GM18505 (cell line): ENCODE measurements at regions not wholly inside any gene's neighbourhood (a gene's known extent, or its start where the extent isn't known, plus 50 kb on each side); places are given as distances from the start of the nearest gene placed in this dataset.

Experiments
- ATAC-seq: cut with Tn5 transposase; IDR thresholded peaks from one replicate; pipeline ENCODE4 v1.9.1; 2021; ENCODE audit not compliant: unreplicated experiment
- POLR2A ChIP-seq: IDR thresholded peaks from 4 replicates; pipeline ENCODE4 v1.6.1; 2011; ENCODE audit warnings: borderline replicate concordance; ENCODE audit not compliant: insufficient read depth, insufficient read length; ENCODE audit errors: extremely low read depth

- ATAC-seq, result no peak
- TF ChIP-seq POLR2A, result no peak
These were observed 115.8 kb upstream of the ITGB1 start for GRCh38 chr10:33073641-33074415.

DNA sequence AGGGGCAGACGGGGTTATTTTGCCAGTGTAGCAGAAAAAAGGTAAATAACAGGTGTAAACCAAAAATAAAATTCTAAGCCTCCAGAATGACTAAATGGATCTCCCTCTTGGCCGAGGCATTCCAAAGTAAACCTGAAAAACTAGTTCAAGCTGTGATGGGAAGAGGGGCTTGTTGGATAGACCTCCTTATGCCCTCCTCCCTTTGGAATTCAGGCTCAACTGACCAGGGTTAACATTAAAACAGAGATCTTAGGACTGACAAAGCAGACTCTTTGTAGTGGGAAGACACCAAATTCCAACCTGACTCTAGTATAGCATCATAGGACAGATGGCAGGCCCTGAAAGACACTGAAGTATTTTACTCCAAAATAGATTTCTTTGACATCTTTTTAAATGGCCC is 113.8 kb upstream of the ITGB1 start:
- ATAC-seq, result no peak
- no peak for TF ChIP-seq POLR2A

DNA sequence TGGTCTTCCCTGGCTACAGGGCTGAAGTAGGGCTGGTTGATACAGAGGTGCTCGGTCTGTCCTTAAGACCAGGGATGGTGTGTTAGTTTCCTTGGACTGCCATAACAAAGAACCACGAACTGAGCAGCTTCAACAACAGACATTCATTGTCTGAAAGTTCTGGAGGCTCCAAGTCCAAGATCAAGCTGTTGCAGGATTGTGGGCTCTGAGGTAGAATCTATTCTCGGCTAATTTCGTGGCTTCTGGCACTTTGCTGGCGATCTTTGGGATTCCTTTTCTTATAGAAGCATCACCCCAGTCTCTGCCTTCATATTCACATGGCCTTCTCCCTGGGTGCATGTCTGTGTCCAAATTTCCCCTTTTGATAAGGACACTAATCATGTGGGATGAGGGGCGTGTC is 112.1 kb upstream of the ITGB1 start:
- no peak for ATAC-seq
- TF ChIP-seq POLR2A, result no peak

- ATAC-seq, result no peak
These were observed 109.9 kb upstream of the ITGB1 start for GRCh38 chr10:33067917-33068316.

GRCh38 chr10:33067481-33067880 is 109.5 kb upstream of the ITGB1 start:
- no peak for ATAC-seq

More at GRCh38 chr10:33067917-33068316, 109.9 kb upstream of the ITGB1 start:
- TF ChIP-seq POLR2A, result no peak

GRCh38 chr10:33066558-33067236 is 108.7 kb upstream of the ITGB1 start:
- no peak for TF ChIP-seq POLR2A
- ATAC-seq, result no peak

More at GRCh38 chr10:33067481-33067880, 109.5 kb upstream of the ITGB1 start:
- no peak for TF ChIP-seq POLR2A

GRCh38 chr10:33065111-33065510 is 107.1 kb upstream of the ITGB1 start:
- no peak for TF ChIP-seq POLR2A
- ATAC-seq, result no peak

DNA sequence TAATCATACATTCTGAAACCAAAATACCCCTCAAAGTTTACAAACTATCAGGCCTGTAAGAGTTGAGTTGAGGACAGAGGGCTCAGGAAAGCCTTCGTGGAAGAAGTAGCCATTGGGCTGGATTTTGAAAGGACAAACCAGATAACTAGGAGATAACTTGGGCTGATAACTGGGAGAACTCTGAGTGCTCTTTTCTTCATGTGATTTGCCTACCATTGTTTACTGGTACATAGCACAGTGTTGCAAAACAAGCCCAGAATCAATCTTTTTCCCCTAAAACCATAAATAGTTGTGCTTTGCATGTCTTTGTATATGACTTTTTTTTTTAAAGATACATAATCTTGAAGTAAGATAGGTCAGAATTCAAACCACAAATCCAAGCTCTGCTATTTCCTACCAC is 106.7 kb upstream of the ITGB1 start:
- ATAC-seq, result no peak
- TF ChIP-seq POLR2A, result no peak

GRCh38 chr10:33057620-33058019 is 99.6 kb upstream of the ITGB1 start:
- ATAC-seq, result no peak
- TF ChIP-seq POLR2A, result no peak

DNA sequence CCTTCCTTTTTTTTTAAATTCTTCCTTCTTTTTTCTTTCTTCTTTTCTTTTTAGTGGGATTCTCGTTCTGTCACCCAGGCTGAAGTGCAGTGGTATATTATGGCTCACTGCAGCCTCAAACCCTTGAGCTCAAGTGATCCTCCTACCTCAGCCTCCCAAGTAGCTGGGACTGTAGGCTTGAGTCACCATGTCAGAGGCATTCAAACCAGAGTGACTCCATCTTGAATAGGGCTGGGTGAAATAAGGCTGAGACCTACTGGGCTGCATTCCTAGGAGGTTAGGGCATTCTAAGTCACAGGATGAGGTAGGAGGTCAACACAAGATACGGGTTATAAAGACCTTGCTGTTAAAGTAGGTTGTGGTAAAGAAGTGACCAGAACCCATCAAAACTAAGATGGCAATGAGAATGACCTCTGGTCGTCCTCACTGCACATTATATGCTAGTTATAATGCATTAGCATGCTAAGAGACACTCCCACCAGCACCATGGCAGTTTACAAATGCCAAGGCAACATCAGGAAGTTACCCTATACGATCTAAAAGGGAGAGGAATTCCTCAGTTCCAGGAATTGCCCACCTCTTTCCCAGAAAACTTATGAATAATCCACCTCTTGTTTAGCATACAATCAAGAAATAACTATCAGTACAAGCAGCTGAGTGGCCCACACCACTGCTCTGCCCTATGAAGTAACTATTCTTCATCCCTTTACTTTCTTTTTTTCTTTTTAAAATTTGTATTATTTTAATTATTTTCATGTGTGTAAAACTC is 99.0 kb upstream of the ITGB1 start:
- ATAC-seq, result no peak
- TF ChIP-seq POLR2A, result no peak

- TF ChIP-seq POLR2A, result no peak
- no peak for ATAC-seq
These were observed 97.6 kb upstream of the ITGB1 start for GRCh38 chr10:33055625-33056024.

GRCh38 chr10:33052915-33053810 is 95.1 kb upstream of the ITGB1 start:
- TF ChIP-seq POLR2A, result no peak
- no peak for ATAC-seq
